Left lung (tissue), 4 donors: ENCODE measurements at regions not wholly inside any gene's neighbourhood (a gene's known extent, or its start where the extent isn't known, plus 50 kb on each side); places are given as distances from the start of the nearest gene placed in this dataset.

Experiments
- ATAC-seq: fragments of 200-7000 bp; cut with Tn5 transposase; one replicate; pipeline ENCODE4 v1.9.1; 2020; ENCODE audit warnings: moderate library complexity
- DNase-seq, 4 donors: peaks; one replicate each; pipeline ENCODE4 v3.0.0-alpha.2; 2013 to 2020
- H3K27ac ChIP-seq, 2 donors: fragments of 200-600 bp; sonication (generic) in 1 of 2; one replicate each; pipeline versions ENCODE4 v1.5.0 to v1.8.0; 2020 to 2021
- H3K27me3 ChIP-seq, 2 donors: fragments of 200-600 bp; sonication (generic) in 1 of 2; one replicate each; pipeline versions ENCODE4 v1.5.0 to v1.8.0; 2020 to 2021
- H3K36me3 ChIP-seq, 2 donors: fragments of 200-600 bp; sonication (generic) in 1 of 2; one replicate each; pipeline versions ENCODE4 v1.5.0 to v1.8.0; 2020 to 2021
- H3K4me1 ChIP-seq, 2 donors: fragments of 200-600 bp; one replicate each; pipeline ENCODE4 v1.8.0; 2021
- H3K4me3 ChIP-seq, 2 donors: fragments of 200-600 bp; sonication (generic) in 1 of 2; one replicate each; pipeline versions ENCODE4 v1.5.0 to v1.8.0; 2020 to 2021; ENCODE audit warnings: mild to moderate bottlenecking in 1 of 2
- H3K9me3 ChIP-seq, 2 donors: fragments of 200-600 bp; sonication (generic) in 1 of 2; one replicate each; pipeline versions ENCODE4 v1.5.0 to v1.8.0; 2020 to 2021
- intact Hi-C, 2 donors: fragments of 100-400 bp; cut with DNase I; formaldehyde crosslinking; loops; one replicate each; pipeline versions ENCODE4 v1.11.2 to v1.14.2; 2022
- TF ChIP-seq, protein P1 (sequence below), 2 donors: fragments of 200-600 bp; sonication (generic) in 1 of 2; IDR thresholded peaks; one replicate each; pipeline versions ENCODE4 v1.5.0 to v1.8.0; 2021; ENCODE audit warnings: antibody characterized with exemption in 2 of 2
- donor health status: DM: no; HTN: yes; CAD: no.
- donor health status: DM: no; HTN: no; CAD: no.

DNA sequence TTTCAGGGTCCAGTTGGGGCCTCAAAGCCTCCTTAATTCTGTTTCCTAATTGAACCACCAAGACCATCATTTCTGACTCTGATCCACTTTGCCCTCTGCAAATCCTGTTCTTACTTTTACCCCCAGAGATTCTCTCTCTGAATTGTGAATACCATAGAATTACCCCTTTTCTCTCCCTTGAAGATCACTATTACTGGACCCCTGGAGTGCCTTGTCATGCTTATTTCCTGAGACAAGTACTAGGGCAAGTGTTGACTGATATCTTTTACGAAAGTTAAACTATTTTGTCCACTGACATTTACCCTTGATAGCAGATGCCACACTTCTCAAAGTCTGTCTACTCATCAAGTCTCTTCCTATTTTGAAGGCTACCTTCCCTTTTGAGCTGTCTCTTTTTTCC, 246.9 kb upstream of the PTGER4 start:
- H3K27ac ChIP-seq = no peak overlapping the region
- no peaks in the 10 kb centered on the region for H3K36me3 ChIP-seq
- no peaks in the 10 kb centered on the region for H3K27me3 ChIP-seq
- TF ChIP-seq, protein P1, sequence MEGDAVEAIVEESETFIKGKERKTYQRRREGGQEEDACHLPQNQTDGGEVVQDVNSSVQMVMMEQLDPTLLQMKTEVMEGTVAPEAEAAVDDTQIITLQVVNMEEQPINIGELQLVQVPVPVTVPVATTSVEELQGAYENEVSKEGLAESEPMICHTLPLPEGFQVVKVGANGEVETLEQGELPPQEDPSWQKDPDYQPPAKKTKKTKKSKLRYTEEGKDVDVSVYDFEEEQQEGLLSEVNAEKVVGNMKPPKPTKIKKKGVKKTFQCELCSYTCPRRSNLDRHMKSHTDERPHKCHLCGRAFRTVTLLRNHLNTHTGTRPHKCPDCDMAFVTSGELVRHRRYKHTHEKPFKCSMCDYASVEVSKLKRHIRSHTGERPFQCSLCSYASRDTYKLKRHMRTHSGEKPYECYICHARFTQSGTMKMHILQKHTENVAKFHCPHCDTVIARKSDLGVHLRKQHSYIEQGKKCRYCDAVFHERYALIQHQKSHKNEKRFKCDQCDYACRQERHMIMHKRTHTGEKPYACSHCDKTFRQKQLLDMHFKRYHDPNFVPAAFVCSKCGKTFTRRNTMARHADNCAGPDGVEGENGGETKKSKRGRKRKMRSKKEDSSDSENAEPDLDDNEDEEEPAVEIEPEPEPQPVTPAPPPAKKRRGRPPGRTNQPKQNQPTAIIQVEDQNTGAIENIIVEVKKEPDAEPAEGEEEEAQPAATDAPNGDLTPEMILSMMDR (IDR thresholded peaks at IDR 0.05) = no peak
- no peak for DNase-seq
- no peaks in the 10 kb centered on the region for H3K9me3 ChIP-seq
- no peak overlapping the region for H3K4me3 ChIP-seq
- intact Hi-C loops = no loop called here
- ATAC-seq = no peak
- peaks cover 0 to 32% of the 10 kb centered on the region in 2 donors for H3K4me1 ChIP-seq

DNA sequence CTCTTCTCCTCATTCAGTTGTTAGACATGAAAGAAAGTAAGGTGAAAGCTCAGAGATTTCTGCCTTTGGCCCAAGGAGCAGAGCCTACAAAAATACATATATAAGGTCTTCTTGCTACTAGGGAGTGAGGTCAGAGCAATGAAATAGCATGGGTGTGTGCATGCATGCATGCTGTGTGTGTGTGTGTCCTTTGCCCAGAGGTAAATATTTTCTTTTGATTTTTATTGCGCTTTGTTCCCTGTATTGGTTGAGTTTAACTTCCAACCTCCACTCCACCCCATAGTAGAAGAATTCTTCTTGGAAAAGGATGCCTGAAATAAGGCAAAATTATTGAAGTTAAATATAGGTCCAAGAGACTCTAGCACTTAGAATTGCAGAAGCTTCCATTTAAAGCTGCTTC, 248.0 kb upstream of the PTGER4 start:
- DNase-seq (no peak), ATAC-seq (no peak)
- TF ChIP-seq, protein P1 (IDR thresholded peaks at IDR 0.05) = no peak
- H3K27ac ChIP-seq = no peak overlapping the region
- peaks cover 0 to 26% of the 10 kb centered on the region in 2 donors for H3K4me1 ChIP-seq
- no peaks in the 10 kb centered on the region for H3K36me3 ChIP-seq
- H3K9me3 ChIP-seq = no peaks in the 10 kb centered on the region
- no peak overlapping the region for H3K4me3 ChIP-seq
- no peaks in the 10 kb centered on the region for H3K27me3 ChIP-seq
- intact Hi-C loops = no loop called here

DNA sequence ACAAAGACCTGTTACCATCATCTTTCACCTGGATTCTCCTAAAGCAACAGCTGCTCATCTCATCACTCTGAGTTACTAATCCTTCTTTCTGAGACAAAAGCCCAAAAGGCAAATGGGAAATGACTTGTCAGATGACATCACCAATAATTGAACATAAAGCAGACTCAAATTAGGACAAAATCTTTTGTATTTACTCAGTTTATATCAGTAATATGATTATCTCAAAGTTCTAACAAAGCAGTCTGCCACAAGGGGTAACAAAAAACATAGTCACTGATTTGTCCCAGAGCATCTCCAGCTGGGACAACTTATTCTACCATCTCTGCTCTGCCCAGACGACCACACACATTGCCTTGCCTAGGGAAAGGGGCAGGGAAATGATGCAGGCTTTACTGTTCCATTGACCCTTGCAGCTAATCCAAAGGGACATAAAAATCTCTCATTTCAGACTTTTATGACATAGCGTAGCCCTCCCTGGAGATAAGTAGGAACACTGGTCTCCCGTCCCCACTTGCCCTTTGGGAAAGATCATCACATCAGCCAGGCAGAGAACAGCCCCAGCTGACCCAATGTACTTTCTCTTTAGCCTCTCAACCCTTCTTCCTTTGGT, 249.5 kb upstream of the PTGER4 start:
- TF ChIP-seq, protein P1 (IDR thresholded peaks at IDR 0.05) = no peak
- no peaks in the 10 kb centered on the region for H3K9me3 ChIP-seq
- intact Hi-C loops = no loop called here
- no peaks in the 10 kb centered on the region for H3K36me3 ChIP-seq
- H3K27me3 ChIP-seq = no peaks in the 10 kb centered on the region
- H3K27ac ChIP-seq = peak overlapping the region in 1 of 2 donors; percentile 55
- ATAC-seq (no peak), DNase-seq (no peak)
- peaks cover 0 to 23% of the 10 kb centered on the region in 2 donors for H3K4me1 ChIP-seq
- H3K4me3 ChIP-seq = no peak overlapping the region

DNA sequence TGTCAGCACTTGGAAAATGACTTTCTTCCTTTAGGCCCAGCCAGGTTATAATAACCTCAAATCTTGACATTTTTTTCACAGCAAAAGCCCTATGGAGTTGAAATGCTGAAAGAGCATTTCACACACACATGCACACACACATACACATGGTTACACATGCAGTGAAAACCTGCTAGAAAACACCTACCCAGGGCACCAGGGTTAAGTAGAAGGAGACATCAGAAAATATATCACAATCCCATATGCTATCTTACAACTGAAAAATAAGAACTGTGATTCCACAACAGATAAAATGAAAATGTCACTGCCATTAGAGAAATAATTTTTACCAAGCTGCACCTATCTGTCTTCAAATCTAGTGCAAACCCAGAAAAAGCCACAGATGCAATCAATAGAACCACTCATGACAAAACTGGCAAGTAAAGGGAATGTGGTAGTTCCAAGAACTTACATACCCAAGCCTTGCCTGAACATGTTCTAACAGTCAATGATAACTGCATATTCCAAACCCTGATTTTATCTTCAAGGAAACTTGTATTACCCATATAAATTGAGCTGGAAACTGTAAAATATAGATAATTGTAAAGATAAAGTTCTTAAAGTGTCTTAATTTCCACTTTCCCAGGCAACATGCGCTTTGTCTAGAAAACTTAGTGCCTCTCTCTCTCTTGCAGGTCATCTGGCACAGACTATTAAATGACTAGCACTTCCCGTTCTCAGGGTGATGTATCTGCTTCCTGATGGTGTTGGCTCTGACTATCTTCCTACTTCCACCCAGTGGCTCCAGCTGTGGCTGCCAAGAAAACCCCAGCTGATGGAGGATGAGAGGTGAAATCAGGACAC, 250.2 kb upstream of the PTGER4 start:
- H3K4me1 ChIP-seq = peaks cover 0 to 23% of the 10 kb centered on the region in 2 donors
- no peaks in the 10 kb centered on the region for H3K36me3 ChIP-seq
- TF ChIP-seq, protein P1 (IDR thresholded peaks at IDR 0.05) = no peak
- H3K9me3 ChIP-seq = no peaks in the 10 kb centered on the region
- H3K27me3 ChIP-seq = no peaks in the 10 kb centered on the region
- peak overlapping the region in 1 of 2 donors; percentile 55 for H3K27ac ChIP-seq
- intact Hi-C loops = no loop called here
- DNase-seq (no peak), ATAC-seq (peak; percentile 74)
- H3K4me3 ChIP-seq = no peak overlapping the region

DNA sequence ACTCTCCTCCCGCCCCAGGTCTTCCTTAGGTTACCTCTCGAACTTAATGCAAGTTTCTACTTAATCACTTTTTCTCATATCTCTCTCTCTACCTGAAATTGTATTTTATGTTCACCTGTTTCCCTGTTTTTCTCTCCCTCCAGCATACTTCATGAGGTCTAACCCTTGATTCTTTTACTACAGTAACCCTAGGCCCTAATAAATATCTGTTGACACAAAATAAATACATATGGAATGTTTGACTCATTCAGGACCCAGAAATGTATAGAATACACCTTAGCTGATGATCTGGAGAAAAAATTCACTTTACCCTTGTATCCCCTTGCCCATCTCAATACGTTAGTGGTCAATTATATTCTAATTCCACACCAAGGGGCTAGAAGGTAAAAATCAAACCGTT, 250.9 kb upstream of the PTGER4 start:
- intact Hi-C loops = no loop called here
- Histone ChIP-seq H3K4me3 (no peak overlapping the region), H3K36me3 (no peaks in the 10 kb centered on the region), H3K27me3 (no peaks in the 10 kb centered on the region), H3K27ac (no peak overlapping the region), H3K9me3 (no peaks in the 10 kb centered on the region), H3K4me1 (peaks cover 0 to 23% of the 10 kb centered on the region in 2 donors)
- TF ChIP-seq, protein P1 (IDR thresholded peaks at IDR 0.05) = no peak
- no peak for ATAC-seq
- no peak for DNase-seq
